Heart left ventricle (tissue), 16 donors: ENCODE measurements at regions not wholly inside any gene's neighbourhood (a gene's known extent, or its start where the extent isn't known, plus 50 kb on each side); places are given as distances from the start of the nearest gene placed in this dataset.

ENCODE experiments used
- ATAC-seq, 4 donors: fragments of 200-7000 bp; cut with Tn5 transposase; one replicate each; pipeline ENCODE4 v1.9.1; 2020 to 2022; ENCODE audit warnings: moderate library complexity in 4 of 4, mild to moderate bottlenecking in 3 of 4, moderate number of reproducible peaks in 1 of 4
- DNase-seq, 5 donors: peaks; one replicate each; pipeline ENCODE4 v3.0.0-alpha.2; 2020
- H3K27ac ChIP-seq, 12 donors: fragments of 200-600 bp; sonication (generic) in 4 of 12; one replicate each; pipeline versions ENCODE4 v1.5.0 to v1.8.0; 2016 to 2022; ENCODE audit warnings: mild to moderate bottlenecking in 2 of 12
- H3K27me3 ChIP-seq, 9 donors: fragments of 200-600 bp; sonication (generic) in 2 of 9; one replicate each; pipeline versions ENCODE4 v1.5.1 to v1.8.0; 2016 to 2022; ENCODE audit warnings: mild to moderate bottlenecking in 3 of 9
- H3K36me3 ChIP-seq, 9 donors: fragments of 200-600 bp; sonication (generic) in 2 of 9; one replicate each; pipeline versions ENCODE4 v1.5.0 to v1.8.0; 2018 to 2022; ENCODE audit warnings: mild to moderate bottlenecking in 2 of 9
- H3K4me1 ChIP-seq, 12 donors: fragments of 200-600 bp; sonication (generic) in 4 of 12; one replicate each; pipeline versions ENCODE4 v1.5.0 to v1.8.0; 2016 to 2022; ENCODE audit warnings: mild to moderate bottlenecking in 3 of 12
- H3K4me3 ChIP-seq, 12 donors: fragments of 200-600 bp; sonication (generic) in 4 of 12; one replicate each; pipeline versions ENCODE4 v1.5.0 to v1.8.0; 2017 to 2022; ENCODE audit warnings: mild to moderate bottlenecking in 9 of 12, moderate library complexity in 4 of 12
- H3K9me3 ChIP-seq, 12 donors: fragments of 200-600 bp; sonication (generic) in 4 of 12; one replicate each; pipeline versions ENCODE4 v1.5.0 to v1.8.0; 2016 to 2022; ENCODE audit warnings: mild to moderate bottlenecking in 1 of 12
- CTCF ChIP-seq, 12 donors: fragments of 200-600 bp; sonication (generic) in 4 of 12; IDR thresholded peaks; one replicate each; pipeline versions ENCODE4 v1.5.0 to v1.8.0; 2018 to 2022; ENCODE audit warnings: antibody characterized with exemption in 12 of 12, mild to moderate bottlenecking in 5 of 12
- POLR2A ChIP-seq, 2 donors: fragments of 450-650 bp; IDR thresholded peaks; one replicate each; pipeline ENCODE4 v1.6.1; 2017; ENCODE audit warnings: antibody characterized with exemption in 2 of 2, mild to moderate bottlenecking in 2 of 2, moderate library complexity in 2 of 2
- WGBS, 4 donors: extraction: QIAGEN DNeasy Blood & Tissue Kit in 2 of 4; methylation state at CpG; one replicate each; pipeline versions ENCODE4 v1.1.5 to v1.1.7; 2013 to 2018; 5-methylcytosine and 5-hydroxymethylcytosine counted together
- intact Hi-C, 10 donors: fragments of 100-400 bp; cut with DNase I; formaldehyde crosslinking; loops; one replicate each; pipeline versions ENCODE4 v1.11.1 to v1.14.2; 2022
- donor health status: ischemic (EF 13 %, LVEDD 7.1; RV severe dilation, severe dysfunction).
- donor health status: healthy with polysubstance abuse.
- donor health status: DM: no; HTN: yes; CAD: no.
- donor health status: DM: no; HTN: no; CAD: no.
- donor health status: ischemic (EF 25% LVEDD 6.9; RV normal size, moderate dysfunction).
- donor health status: ischemic (EF 25% LVEDD 5.7; RV mildly dilated, moderate dysfunction).
- donor health status: healthy.
- donor health status: DM: yes; HTN: yes; CAD: no.
- donor health status: ischemic (EF 35%, LVEDD 5.7; RV mildly dilated, moderate dysfunction).
- donor health status: nonischemic (EF 11% LVEDD 7.7; RV severe dilation, severe dysfunction).
- donor health status: DM: yes; HTN: yes; CAD: no.
- donor health status: PGD.
- donor health status: ischemic (EF 29% LVEDD 5.4; RV normal size, mild dysfunction).
- donor health status: nonischemic (EF 23%, LVEDD 6.1; RV moderate dilation, normal function).

GRCh38 chr12:3398196-3398789, 92.7 kb upstream of the PRMT8 start:
- TF ChIP-seq POLR2A (IDR thresholded peaks at IDR 0.05), result no peak
- no peak for TF ChIP-seq CTCF (IDR thresholded peaks at IDR 0.05)
- Histone ChIP-seq H3K27ac (no peak overlapping the region), H3K9me3 (peaks cover 0 to 7% (median 0%) of the 10 kb centered on the region in 12 donors), H3K27me3 (peaks cover 0 to 19% (median 8%) of the 10 kb centered on the region in 9 donors), H3K4me3 (no peak overlapping the region), H3K4me1 (no peaks in the 10 kb centered on the region), H3K36me3 (no peaks in the 10 kb centered on the region)
- ATAC-seq, result no peak
- 77 to 89% (median 81%) methylated on average over 5 to 6 of the region's 6 CpGs for WGBS, 4 donors
- intact Hi-C loops, result no loop called here
- no peak for DNase-seq

GRCh38 chr12:3405821-3406220, 85.2 kb upstream of the PRMT8 start:
- no peaks in the 10 kb centered on the region for H3K27me3 ChIP-seq
- no peaks in the 10 kb centered on the region for H3K4me1 ChIP-seq
- no peak overlapping the region for H3K27ac ChIP-seq
- intact Hi-C loops, result no loop called here
- peaks cover 0 to 49% (median 34%) of the 10 kb centered on the region in 12 donors for H3K9me3 ChIP-seq
- no peaks in the 10 kb centered on the region for H3K36me3 ChIP-seq
- H3K4me3 ChIP-seq, result no peak overlapping the region
- ATAC-seq (no peak), DNase-seq (no peak)
- TF ChIP-seq CTCF (IDR thresholded peaks at IDR 0.05) (no peak), POLR2A (IDR thresholded peaks at IDR 0.05) (no peak)
- 45 to 63% (median 61%) methylated on average over 1 of the region's 1 CpG for WGBS, 4 donors

GRCh38 chr12:3407723-3408122, 83.3 kb upstream of the PRMT8 start:
- DNase-seq (no peak), ATAC-seq (no peak)
- Histone ChIP-seq H3K36me3 (no peaks in the 10 kb centered on the region), H3K27ac (no peak overlapping the region), H3K27me3 (peaks cover 0 to 1% (median 0%) of the 10 kb centered on the region in 9 donors), H3K4me3 (no peak overlapping the region), H3K4me1 (no peaks in the 10 kb centered on the region), H3K9me3 (peaks cover 0 to 47% (median 34%) of the 10 kb centered on the region in 12 donors)
- 88 to 97% (median 93%) methylated on average over 1 of the region's 1 CpG for WGBS, 4 donors
- no peak for TF ChIP-seq POLR2A (IDR thresholded peaks at IDR 0.05)
- TF ChIP-seq CTCF (IDR thresholded peaks at IDR 0.05), result no peak
- intact Hi-C loops, result no loop called here

GRCh38 chr12:3409662-3410061, 81.3 kb upstream of the PRMT8 start:
- ATAC-seq, result no peak
- Histone ChIP-seq H3K4me3 (no peak overlapping the region), H3K36me3 (no peaks in the 10 kb centered on the region), H3K9me3 (peaks cover 0 to 50% (median 32%) of the 10 kb centered on the region in 12 donors), H3K4me1 (no peaks in the 10 kb centered on the region), H3K27me3 (peaks cover 0 to 4% (median 0%) of the 10 kb centered on the region in 9 donors), H3K27ac (no peak overlapping the region)
- TF ChIP-seq CTCF (IDR thresholded peaks at IDR 0.05) (no peak), POLR2A (IDR thresholded peaks at IDR 0.05) (no peak)
- DNase-seq, result no peak
- 76 to 91% (median 81%) methylated on average over 2 of the region's 2 CpGs for WGBS, 4 donors
- intact Hi-C loops, result no loop called here
